ENCODE measurements at regions not wholly inside any gene's neighbourhood (a gene's known extent, or its start where the extent isn't known, plus 50 kb on each side); places are given as distances from the start of the nearest gene placed in this dataset.

- peak; percentile 94 for DNase-seq (ENCODE audit: low read depth)
- peak overlapping the region; percentile 82 for H3K4me3 ChIP-seq (ENCODE audit: low read depth, low read length)
- TF ChIP-seq MAX (IDR thresholded peaks at IDR 0.05; ENCODE audit: low read depth, low read length): peak; percentile 94
- TF ChIP-seq POLR2A (IDR thresholded peaks at IDR 0.05; ENCODE audit: extremely low read depth, insufficient read length): peak; percentile 59
- TF ChIP-seq CTCF (IDR thresholded peaks at IDR 0.05; ENCODE audit: low read depth, low read length): peak; percentile 58
- TF ChIP-seq MYC (IDR thresholded peaks at IDR 0.05; ENCODE audit: low read depth, low read length): peak; percentile 95
These were observed 1395.8 kb downstream of the EFNB2 start for GRCh38 chr13:105139380-105140285.

GRCh38 chr13:105139048-105139379 is 1396.4 kb downstream of the EFNB2 start:
- TF ChIP-seq CTCF (IDR thresholded peaks at IDR 0.05; ENCODE audit: low read depth, low read length) (no peak), MAX (IDR thresholded peaks at IDR 0.05; ENCODE audit: low read depth, low read length) (no peak), POLR2A (IDR thresholded peaks at IDR 0.05; ENCODE audit: extremely low read depth, insufficient read length) (no peak), MYC (IDR thresholded peaks at IDR 0.05; ENCODE audit: low read depth, low read length) (no peak)
- DNase-seq (ENCODE audit: low read depth): no peak
- peak overlapping the region; percentile 82 for H3K4me3 ChIP-seq (ENCODE audit: low read depth, low read length)

GRCh38 chr13:105135852-105136615 is 1399.4 kb downstream of the EFNB2 start:
- TF ChIP-seq MAX (IDR thresholded peaks at IDR 0.05; ENCODE audit: low read depth, low read length): no peak
- TF ChIP-seq POLR2A (IDR thresholded peaks at IDR 0.05; ENCODE audit: extremely low read depth, insufficient read length): no peak
- no peak for TF ChIP-seq MYC (IDR thresholded peaks at IDR 0.05; ENCODE audit: low read depth, low read length)
- no peak for TF ChIP-seq CTCF (IDR thresholded peaks at IDR 0.05; ENCODE audit: low read depth, low read length)
- DNase-seq (ENCODE audit: low read depth): peak; percentile 6
- no peak overlapping the region for H3K4me3 ChIP-seq (ENCODE audit: low read depth, low read length)

DNA sequence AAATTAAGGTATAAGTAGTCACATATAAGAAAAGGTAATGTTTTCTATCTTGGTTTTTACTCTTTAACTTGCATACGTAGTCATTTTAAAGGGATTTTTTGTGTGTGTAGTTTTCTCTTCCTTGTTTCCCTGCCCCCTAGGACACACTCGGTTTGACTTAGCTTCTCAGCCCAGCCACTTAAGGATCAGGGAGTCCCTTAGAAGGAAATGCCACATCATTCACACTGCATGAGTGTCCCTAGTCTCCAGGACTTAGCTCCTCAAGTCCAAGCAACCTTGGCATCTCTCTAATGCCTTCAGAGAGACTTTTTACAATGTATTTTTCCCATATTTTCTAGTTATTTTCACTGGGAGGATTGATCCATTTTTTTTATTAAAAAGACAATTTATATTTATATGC is 1407.7 kb downstream of the EFNB2 start:
- no peak overlapping the region for H3K4me3 ChIP-seq (ENCODE audit: low read depth, low read length)
- TF ChIP-seq POLR2A (IDR thresholded peaks at IDR 0.05; ENCODE audit: extremely low read depth, insufficient read length): no peak
- TF ChIP-seq CTCF (IDR thresholded peaks at IDR 0.05; ENCODE audit: low read depth, low read length): no peak
- no peak for TF ChIP-seq MYC (IDR thresholded peaks at IDR 0.05; ENCODE audit: low read depth, low read length)
- TF ChIP-seq MAX (IDR thresholded peaks at IDR 0.05; ENCODE audit: low read depth, low read length): no peak
- DNase-seq (ENCODE audit: low read depth): no peak

- H3K4me3 ChIP-seq (ENCODE audit: low read depth, low read length): no peak overlapping the region
- no peak for DNase-seq (ENCODE audit: low read depth)
- no peak for TF ChIP-seq MYC (IDR thresholded peaks at IDR 0.05; ENCODE audit: low read depth, low read length)
- no peak for TF ChIP-seq MAX (IDR thresholded peaks at IDR 0.05; ENCODE audit: low read depth, low read length)
- TF ChIP-seq CTCF (IDR thresholded peaks at IDR 0.05; ENCODE audit: low read depth, low read length): no peak
- no peak for TF ChIP-seq POLR2A (IDR thresholded peaks at IDR 0.05; ENCODE audit: extremely low read depth, insufficient read length)
These were observed 1414.2 kb downstream of the EFNB2 start for GRCh38 chr13:105121221-105121620.

Data from NB4 (cell line).